SU-DHL-6 (cell line): ENCODE measurements at regions not wholly inside any gene's neighbourhood (a gene's known extent, or its start where the extent isn't known, plus 50 kb on each side); places are given as distances from the start of the nearest gene placed in this dataset.

Source experiments
- CTCF ChIP-seq: fragments of 200-600 bp; sonication (generic); IDR thresholded peaks from one replicate; pipeline ENCODE4 v1.5.1; 2017; ENCODE audit warnings: antibody characterized with exemption, mild to moderate bottlenecking, low read length, moderate library complexity; ENCODE audit not compliant: insufficient read depth, poor library complexity, severe bottlenecking
- EZH2phosphoT487 ChIP-seq: fragments of 200-600 bp; sonication (generic), shearing (Covaris generic); conservative IDR thresholded peaks from 2 replicates; pipeline ENCODE4 v1.6.1; 2018; ENCODE audit warnings: mild to moderate bottlenecking, antibody characterized with exemption, low read length, moderate library complexity, mixed read lengths

DNA sequence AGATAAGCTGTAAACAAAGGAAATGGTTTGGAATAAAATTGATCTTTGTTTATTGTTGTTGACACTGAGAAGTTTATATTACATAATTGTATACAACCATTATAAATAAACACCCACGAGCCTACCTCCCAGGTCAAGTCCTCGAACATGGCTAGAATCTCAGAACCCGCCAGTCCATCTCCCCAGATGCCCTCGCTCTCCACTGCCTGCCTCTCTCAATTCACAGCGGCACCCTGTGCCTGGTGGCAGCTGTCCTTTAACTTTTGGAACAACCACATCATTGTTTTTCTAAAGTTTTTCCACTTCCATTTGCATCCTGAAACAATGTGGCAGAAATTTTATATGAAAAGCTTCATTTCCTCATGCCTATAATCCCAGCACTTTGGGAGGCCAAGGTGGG, 52.2 kb upstream of the OTOS start:
- TF ChIP-seq CTCF, result no peak
- TF ChIP-seq EZH2phosphoT487, result no peak
